Endothelial cell (in vitro differentiated cells): ENCODE measurements at regions not wholly inside any gene's neighbourhood (a gene's known extent, or its start where the extent isn't known, plus 50 kb on each side); places are given as distances from the start of the nearest gene placed in this dataset.

Source experiments
- DNase-seq: peaks from one replicate; pipeline ENCODE4 v3.0.0; 2021; ENCODE audit warnings: low spot score
- H3K27ac Mint-ChIP-seq: one replicate; pipeline ENCODE4 v1.8.0; 2021; ENCODE audit warnings: mixed read lengths, inconsistent platforms; ENCODE audit not compliant: unreplicated experiment
- H3K27me3 Mint-ChIP-seq: one replicate; pipeline ENCODE4 v1.8.0; 2021; ENCODE audit warnings: mild to moderate bottlenecking, moderate library complexity, mixed read lengths, inconsistent platforms; ENCODE audit not compliant: unreplicated experiment
- H3K36me3 Mint-ChIP-seq: one replicate; pipeline ENCODE4 v1.8.0; 2021; ENCODE audit warnings: mild to moderate bottlenecking, low read depth, mixed read lengths, inconsistent platforms; ENCODE audit not compliant: unreplicated experiment
- H3K4me1 Mint-ChIP-seq: one replicate; pipeline ENCODE4 v1.8.0; 2021; ENCODE audit warnings: mild to moderate bottlenecking, mixed read lengths, inconsistent platforms; ENCODE audit not compliant: unreplicated experiment
- H3K4me3 Mint-ChIP-seq: one replicate; pipeline ENCODE4 v1.8.0; 2021; ENCODE audit warnings: mild to moderate bottlenecking, mixed read lengths, inconsistent platforms; ENCODE audit not compliant: unreplicated experiment
- H3K9me3 Mint-ChIP-seq: one replicate; pipeline ENCODE4 v1.8.0; 2021; ENCODE audit warnings: mixed read lengths, inconsistent platforms; ENCODE audit not compliant: unreplicated experiment
- CTCF ChIP-seq: fragments of 200-600 bp; sonication (generic); IDR thresholded peaks from one replicate; pipeline ENCODE4 v1.5.0; 2021; ENCODE audit warnings: antibody characterized with exemption; ENCODE audit not compliant: unreplicated experiment

DNA sequence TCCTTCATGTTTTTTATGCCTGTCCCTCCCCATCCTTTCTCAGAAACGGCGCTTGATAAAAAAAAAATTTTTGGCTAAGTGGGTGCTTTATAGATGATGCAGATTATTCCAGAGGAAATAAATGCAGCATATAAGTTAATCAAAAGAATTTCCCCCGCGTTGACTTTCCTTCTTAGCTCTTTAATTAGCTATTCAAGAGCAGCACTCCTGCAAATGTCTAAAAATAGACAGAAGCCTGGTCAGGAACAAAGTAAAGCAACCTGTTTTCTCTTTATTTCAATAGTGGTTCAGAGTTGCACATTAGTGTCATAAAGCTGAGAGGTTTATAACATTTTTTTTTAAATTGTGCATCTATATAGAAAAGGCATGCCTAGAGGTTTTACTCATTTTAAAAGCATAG is 439.5 kb upstream of the LRRC7 start:
- no peak overlapping the region for H3K4me3 Mint-ChIP-seq
- no peak overlapping the region for H3K27ac Mint-ChIP-seq
- no peaks in the 10 kb centered on the region for H3K27me3 Mint-ChIP-seq
- no peaks in the 10 kb centered on the region for H3K36me3 Mint-ChIP-seq
- no peak for DNase-seq
- no peaks in the 10 kb centered on the region for H3K4me1 Mint-ChIP-seq
- TF ChIP-seq CTCF, result no peak
- no peaks in the 10 kb centered on the region for H3K9me3 Mint-ChIP-seq

DNA sequence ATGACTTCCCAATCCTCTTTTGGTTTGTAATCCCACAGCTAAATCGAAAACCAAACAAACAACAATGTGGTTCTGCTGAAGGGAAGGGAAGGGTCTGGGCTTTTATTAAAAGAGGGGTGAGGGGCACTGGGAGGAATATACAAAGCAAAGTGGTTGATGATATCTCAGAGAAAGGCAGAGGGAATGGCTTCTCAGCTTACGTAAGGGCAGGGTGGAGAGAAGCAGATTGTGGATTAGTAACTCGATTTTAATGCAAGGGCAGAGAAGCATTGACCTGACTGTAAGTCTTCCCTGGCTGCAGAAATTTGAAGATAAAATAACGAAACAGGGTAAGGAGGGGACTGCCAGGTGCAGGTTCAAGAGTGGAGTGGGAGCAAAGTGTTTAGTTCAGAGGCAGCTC is 438.2 kb upstream of the LRRC7 start:
- H3K36me3 Mint-ChIP-seq, result no peaks in the 10 kb centered on the region
- no peak overlapping the region for H3K4me3 Mint-ChIP-seq
- no peak for TF ChIP-seq CTCF
- H3K27me3 Mint-ChIP-seq, result no peaks in the 10 kb centered on the region
- no peak for DNase-seq
- H3K4me1 Mint-ChIP-seq, result no peaks in the 10 kb centered on the region
- no peaks in the 10 kb centered on the region for H3K9me3 Mint-ChIP-seq
- no peak overlapping the region for H3K27ac Mint-ChIP-seq

GRCh38 chr1:69138172-69138571 is 429.6 kb upstream of the LRRC7 start:
- no peak overlapping the region for H3K4me3 Mint-ChIP-seq
- no peak overlapping the region for H3K27ac Mint-ChIP-seq
- peaks cover 3% of the 10 kb centered on the region for H3K4me1 Mint-ChIP-seq
- DNase-seq, result no peak
- no peaks in the 10 kb centered on the region for H3K36me3 Mint-ChIP-seq
- H3K9me3 Mint-ChIP-seq, result no peaks in the 10 kb centered on the region
- peaks cover 1% of the 10 kb centered on the region for H3K27me3 Mint-ChIP-seq
- TF ChIP-seq CTCF, result no peak

- Mint-ChIP-seq H3K4me1 (peaks cover 3% of the 10 kb centered on the region), H3K9me3 (no peaks in the 10 kb centered on the region), H3K4me3 (no peak overlapping the region), H3K27ac (no peak overlapping the region), H3K36me3 (no peaks in the 10 kb centered on the region), H3K27me3 (peaks cover 1% of the 10 kb centered on the region)
- no peak for TF ChIP-seq CTCF
- no peak for DNase-seq
Measured at GRCh38 chr1:69139007-69139406, 428.7 kb upstream of the LRRC7 start.

- TF ChIP-seq CTCF, result no peak
- H3K4me1 Mint-ChIP-seq, result no peaks in the 10 kb centered on the region
- no peaks in the 10 kb centered on the region for H3K9me3 Mint-ChIP-seq
- H3K4me3 Mint-ChIP-seq, result no peak overlapping the region
- no peak for DNase-seq
- H3K27me3 Mint-ChIP-seq, result peaks cover 1% of the 10 kb centered on the region
- H3K36me3 Mint-ChIP-seq, result no peaks in the 10 kb centered on the region
- no peak overlapping the region for H3K27ac Mint-ChIP-seq
Measured at GRCh38 chr1:69146303-69146702, 421.4 kb upstream of the LRRC7 start.
